HCT116 (cell line): ENCODE measurements at regions not wholly inside any gene's neighbourhood (a gene's known extent, or its start where the extent isn't known, plus 50 kb on each side); places are given as distances from the start of the nearest gene placed in this dataset.

Source experiments
- POLR2AphosphoS5 ChIP-seq: IDR thresholded peaks from 2 replicates; pipeline ENCODE4 v1.6.1; 2011; ENCODE audit warnings: mild to moderate bottlenecking, low read depth, low read length, moderate library complexity
- ZNF274 ChIP-seq: fragments of 200-500 bp; sonication (Bioruptor generic); IDR thresholded peaks from 2 replicates; pipeline ENCODE4 v1.6.1; 2014; ENCODE audit warnings: mild to moderate bottlenecking, low read depth, low read length, inconsistent platforms
- TF ChIP-seq, protein P1 (sequence below), 3 experiments: fragments of 200-600 bp in 1 of 3; sonication (generic) in 1 of 3; IDR thresholded peaks in 2 of 3; conservative IDR thresholded peaks in 1 of 3; 2 replicates each; pipeline ENCODE4 v1.5.1; 2012 to 2017; ENCODE audit warnings: low read depth in 2 of 3, low read length in 2 of 3, antibody characterized with exemption in 1 of 3, borderline replicate concordance in 1 of 3, control low read depth in 1 of 3, mild to moderate bottlenecking in 1 of 3, mixed read lengths in 1 of 3, mixed run types in 1 of 3, moderate library complexity in 1 of 3; ENCODE audit not compliant: insufficient read depth in 1 of 3
- TF ChIP-seq, protein P2 (sequence below): IDR thresholded peaks from 2 replicates; pipeline ENCODE4 v1.6.1; 2012; ENCODE audit warnings: low read depth

DNA sequence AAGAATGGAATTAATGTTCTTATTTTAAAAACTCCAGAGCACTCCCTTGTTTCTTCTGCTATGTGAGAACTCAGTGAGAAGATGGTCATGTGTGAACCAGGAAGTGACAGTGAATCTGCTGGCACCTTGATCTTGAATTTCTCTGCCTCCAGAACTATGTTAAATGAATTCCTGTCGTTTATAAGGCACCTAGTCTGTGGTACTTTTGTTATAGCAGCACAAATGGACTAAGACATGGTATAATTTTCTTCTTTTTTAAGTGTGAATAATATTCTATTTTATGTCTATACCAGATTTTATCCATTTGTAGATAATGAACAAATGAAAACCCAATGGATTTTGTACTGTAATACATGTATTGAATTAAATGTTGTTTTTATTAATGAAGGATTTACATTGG is 601.9 kb upstream of the REG3G start:
- TF ChIP-seq POLR2AphosphoS5 (no peak), ZNF274 (no peak)
- TF ChIP-seq, protein P1, sequence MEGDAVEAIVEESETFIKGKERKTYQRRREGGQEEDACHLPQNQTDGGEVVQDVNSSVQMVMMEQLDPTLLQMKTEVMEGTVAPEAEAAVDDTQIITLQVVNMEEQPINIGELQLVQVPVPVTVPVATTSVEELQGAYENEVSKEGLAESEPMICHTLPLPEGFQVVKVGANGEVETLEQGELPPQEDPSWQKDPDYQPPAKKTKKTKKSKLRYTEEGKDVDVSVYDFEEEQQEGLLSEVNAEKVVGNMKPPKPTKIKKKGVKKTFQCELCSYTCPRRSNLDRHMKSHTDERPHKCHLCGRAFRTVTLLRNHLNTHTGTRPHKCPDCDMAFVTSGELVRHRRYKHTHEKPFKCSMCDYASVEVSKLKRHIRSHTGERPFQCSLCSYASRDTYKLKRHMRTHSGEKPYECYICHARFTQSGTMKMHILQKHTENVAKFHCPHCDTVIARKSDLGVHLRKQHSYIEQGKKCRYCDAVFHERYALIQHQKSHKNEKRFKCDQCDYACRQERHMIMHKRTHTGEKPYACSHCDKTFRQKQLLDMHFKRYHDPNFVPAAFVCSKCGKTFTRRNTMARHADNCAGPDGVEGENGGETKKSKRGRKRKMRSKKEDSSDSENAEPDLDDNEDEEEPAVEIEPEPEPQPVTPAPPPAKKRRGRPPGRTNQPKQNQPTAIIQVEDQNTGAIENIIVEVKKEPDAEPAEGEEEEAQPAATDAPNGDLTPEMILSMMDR (IDR thresholded peaks at IDR 0.05 in 2 of 3, conservative IDR thresholded peaks at IDR 0.05 in 1 of 3; ENCODE audit: borderline replicate concordance in 1 of 3, insufficient read depth in 1 of 3, low read depth in 2 of 3, low read length in 2 of 3): no peak
- TF ChIP-seq, protein P2, sequence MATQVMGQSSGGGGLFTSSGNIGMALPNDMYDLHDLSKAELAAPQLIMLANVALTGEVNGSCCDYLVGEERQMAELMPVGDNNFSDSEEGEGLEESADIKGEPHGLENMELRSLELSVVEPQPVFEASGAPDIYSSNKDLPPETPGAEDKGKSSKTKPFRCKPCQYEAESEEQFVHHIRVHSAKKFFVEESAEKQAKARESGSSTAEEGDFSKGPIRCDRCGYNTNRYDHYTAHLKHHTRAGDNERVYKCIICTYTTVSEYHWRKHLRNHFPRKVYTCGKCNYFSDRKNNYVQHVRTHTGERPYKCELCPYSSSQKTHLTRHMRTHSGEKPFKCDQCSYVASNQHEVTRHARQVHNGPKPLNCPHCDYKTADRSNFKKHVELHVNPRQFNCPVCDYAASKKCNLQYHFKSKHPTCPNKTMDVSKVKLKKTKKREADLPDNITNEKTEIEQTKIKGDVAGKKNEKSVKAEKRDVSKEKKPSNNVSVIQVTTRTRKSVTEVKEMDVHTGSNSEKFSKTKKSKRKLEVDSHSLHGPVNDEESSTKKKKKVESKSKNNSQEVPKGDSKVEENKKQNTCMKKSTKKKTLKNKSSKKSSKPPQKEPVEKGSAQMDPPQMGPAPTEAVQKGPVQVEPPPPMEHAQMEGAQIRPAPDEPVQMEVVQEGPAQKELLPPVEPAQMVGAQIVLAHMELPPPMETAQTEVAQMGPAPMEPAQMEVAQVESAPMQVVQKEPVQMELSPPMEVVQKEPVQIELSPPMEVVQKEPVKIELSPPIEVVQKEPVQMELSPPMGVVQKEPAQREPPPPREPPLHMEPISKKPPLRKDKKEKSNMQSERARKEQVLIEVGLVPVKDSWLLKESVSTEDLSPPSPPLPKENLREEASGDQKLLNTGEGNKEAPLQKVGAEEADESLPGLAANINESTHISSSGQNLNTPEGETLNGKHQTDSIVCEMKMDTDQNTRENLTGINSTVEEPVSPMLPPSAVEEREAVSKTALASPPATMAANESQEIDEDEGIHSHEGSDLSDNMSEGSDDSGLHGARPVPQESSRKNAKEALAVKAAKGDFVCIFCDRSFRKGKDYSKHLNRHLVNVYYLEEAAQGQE: no peak
